ENCODE measurements at regions not wholly inside any gene's neighbourhood (a gene's known extent, or its start where the extent isn't known, plus 50 kb on each side); places are given as distances from the start of the nearest gene placed in this dataset.

- no peak for TF ChIP-seq CTCF (IDR thresholded peaks at IDR 0.05)
- Mint-ChIP-seq H3K36me3 (ENCODE audit: low read depth) (no peaks in the 10 kb centered on the region), H3K4me1 (peaks cover 42% of the 10 kb centered on the region), H3K9me3 (no peaks in the 10 kb centered on the region), H3K27ac (no peak overlapping the region), H3K27me3 (ENCODE audit: low read depth, poor library complexity) (no peaks in the 10 kb centered on the region), H3K4me3 (no peak overlapping the region)
- DNase-seq, result no peak
Observed at GRCh38 chr20:52787216-52787615, 184.9 kb upstream of the TSHZ2 start.

- H3K27ac Mint-ChIP-seq, result no peak overlapping the region
- H3K4me1 Mint-ChIP-seq, result peaks cover 38% of the 10 kb centered on the region
- H3K4me3 Mint-ChIP-seq, result no peak overlapping the region
- no peak for TF ChIP-seq CTCF (IDR thresholded peaks at IDR 0.05)
- no peak for DNase-seq
- no peaks in the 10 kb centered on the region for H3K9me3 Mint-ChIP-seq
- no peaks in the 10 kb centered on the region for H3K27me3 Mint-ChIP-seq (ENCODE audit: low read depth, poor library complexity)
- no peaks in the 10 kb centered on the region for H3K36me3 Mint-ChIP-seq (ENCODE audit: low read depth)
Observed at GRCh38 chr20:52785679-52786078, 186.5 kb upstream of the TSHZ2 start.

GRCh38 chr20:52783769-52784168 is 188.4 kb upstream of the TSHZ2 start:
- Mint-ChIP-seq H3K36me3 (ENCODE audit: low read depth) (no peaks in the 10 kb centered on the region), H3K4me1 (peaks cover 24% of the 10 kb centered on the region), H3K27me3 (ENCODE audit: low read depth, poor library complexity) (no peaks in the 10 kb centered on the region), H3K27ac (no peak overlapping the region), H3K9me3 (no peaks in the 10 kb centered on the region), H3K4me3 (no peak overlapping the region)
- DNase-seq, result peak; percentile 15
- no peak for TF ChIP-seq CTCF (IDR thresholded peaks at IDR 0.05)

- H3K27me3 Mint-ChIP-seq (ENCODE audit: low read depth, poor library complexity), result peaks cover 6% of the 10 kb centered on the region
Observed at GRCh38 chr20:52780462-52780861, 191.7 kb upstream of the TSHZ2 start.

GRCh38 chr20:52779125-52779524 is 193.0 kb upstream of the TSHZ2 start:
- DNase-seq, result no peak
- peaks cover 16% of the 10 kb centered on the region for H3K4me1 Mint-ChIP-seq
- peaks cover 15% of the 10 kb centered on the region for H3K27me3 Mint-ChIP-seq (ENCODE audit: low read depth, poor library complexity)
- H3K36me3 Mint-ChIP-seq (ENCODE audit: low read depth), result no peaks in the 10 kb centered on the region
- no peak overlapping the region for H3K4me3 Mint-ChIP-seq
- no peak for TF ChIP-seq CTCF (IDR thresholded peaks at IDR 0.05)
- no peak overlapping the region for H3K27ac Mint-ChIP-seq
- H3K9me3 Mint-ChIP-seq, result no peaks in the 10 kb centered on the region

More at GRCh38 chr20:52780462-52780861, 191.7 kb upstream of the TSHZ2 start:
- no peaks in the 10 kb centered on the region for H3K9me3 Mint-ChIP-seq
- no peaks in the 10 kb centered on the region for H3K36me3 Mint-ChIP-seq (ENCODE audit: low read depth)
- no peak overlapping the region for H3K4me3 Mint-ChIP-seq
- no peak for DNase-seq
- peaks cover 16% of the 10 kb centered on the region for H3K4me1 Mint-ChIP-seq
- TF ChIP-seq CTCF (IDR thresholded peaks at IDR 0.05), result no peak
- H3K27ac Mint-ChIP-seq, result no peak overlapping the region

- no peak for DNase-seq
- Mint-ChIP-seq H3K27me3 (ENCODE audit: low read depth, poor library complexity) (peaks cover 15% of the 10 kb centered on the region), H3K4me3 (no peak overlapping the region), H3K9me3 (no peaks in the 10 kb centered on the region), H3K4me1 (peaks cover 5% of the 10 kb centered on the region), H3K27ac (no peak overlapping the region), H3K36me3 (ENCODE audit: low read depth) (no peaks in the 10 kb centered on the region)
- no peak for TF ChIP-seq CTCF (IDR thresholded peaks at IDR 0.05)
Observed at GRCh38 chr20:52777171-52777570, 195.0 kb upstream of the TSHZ2 start.

Measured in nephron progenitor cell (in vitro differentiated cells).